KMS-11 (cell line): ENCODE measurements at regions not wholly inside any gene's neighbourhood (a gene's known extent, or its start where the extent isn't known, plus 50 kb on each side); places are given as distances from the start of the nearest gene placed in this dataset.

ENCODE experiments used
- H2AFZ ChIP-seq: fragments of 200-600 bp; sonication (generic); 2 replicates; pipeline ENCODE4 v1.6.1; 2016; ENCODE audit warnings: antibody characterized with exemption, mixed run types, low read depth
- H3K27ac ChIP-seq: fragments of 200-600 bp; sonication (generic); 2 replicates; pipeline ENCODE4 v1.6.1; 2016; ENCODE audit warnings: mild to moderate bottlenecking, mixed run types
- H3K27me3 ChIP-seq: fragments of 200-600 bp; sonication (generic); 2 replicates; pipeline ENCODE4 v1.6.1; 2017; ENCODE audit warnings: mild to moderate bottlenecking, low read depth, mixed run types, moderate library complexity; ENCODE audit not compliant: insufficient read depth
- H3K36me3 ChIP-seq: fragments of 200-600 bp; sonication (generic); 2 replicates; pipeline ENCODE4 v1.6.1; 2017; ENCODE audit warnings: mild to moderate bottlenecking, mixed run types; ENCODE audit not compliant: insufficient read depth
- H3K4me1 ChIP-seq: fragments of 200-600 bp; sonication (generic); 2 replicates; pipeline ENCODE4 v1.6.1; 2016; ENCODE audit warnings: mild to moderate bottlenecking, low read depth, mixed run types; ENCODE audit not compliant: poor library complexity, severe bottlenecking
- H3K4me2 ChIP-seq: fragments of 200-600 bp; sonication (generic); 2 replicates; pipeline ENCODE4 v1.7.0; 2016; ENCODE audit warnings: mild to moderate bottlenecking, mixed run types
- H3K4me3 ChIP-seq: fragments of 200-600 bp; sonication (generic); IDR thresholded peaks from 2 replicates; pipeline ENCODE4 v1.6.1; 2017; ENCODE audit warnings: low read depth, low read length, mixed read lengths; ENCODE audit not compliant: insufficient read depth
- H3K79me2 ChIP-seq: fragments of 200-600 bp; sonication (generic); 2 replicates; pipeline ENCODE4 v1.6.1; 2016; ENCODE audit warnings: low read depth, mixed run types; ENCODE audit not compliant: insufficient read depth
- H3K9ac ChIP-seq: fragments of 200-600 bp; sonication (generic); 2 replicates; pipeline ENCODE4 v1.6.1; 2016; ENCODE audit warnings: mild to moderate bottlenecking, mixed run types
- H4K20me1 ChIP-seq: fragments of 200-600 bp; sonication (generic); 2 replicates; pipeline ENCODE4 v1.6.1; 2016; ENCODE audit warnings: mild to moderate bottlenecking, mixed run types; ENCODE audit not compliant: insufficient read depth
- TF ChIP-seq, protein P1 (sequence below): fragments of 200-600 bp; sonication (generic); conservative IDR thresholded peaks from 2 replicates; pipeline ENCODE4 v1.6.1; 2017; ENCODE audit warnings: low read depth, mild to moderate bottlenecking, antibody characterized with exemption, low read length, moderate library complexity, mixed read lengths

DNA sequence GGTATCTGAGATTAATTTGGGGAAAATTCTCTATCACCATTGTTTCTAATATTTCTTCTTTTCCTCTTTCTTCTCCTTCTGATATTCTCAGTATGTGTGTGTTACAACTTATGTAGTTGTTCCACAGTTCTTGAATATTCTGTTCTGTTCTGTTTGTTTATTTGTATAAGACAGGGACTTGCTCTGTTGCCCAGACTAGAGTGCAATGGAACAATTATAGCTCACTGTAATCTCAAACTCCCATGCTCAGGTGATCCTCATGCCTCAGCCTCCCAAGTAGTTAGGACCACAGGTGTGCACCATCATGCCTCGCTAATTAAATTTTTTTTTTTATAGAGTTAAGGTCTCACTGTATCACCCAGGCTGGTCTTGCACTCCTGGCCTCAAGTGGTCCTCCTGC, 145.8 kb upstream of the TUT7 start:
- H3K27me3 ChIP-seq, result no peaks in the 10 kb centered on the region
- no peak overlapping the region for H3K4me2 ChIP-seq
- no peak overlapping the region for H3K27ac ChIP-seq
- no peak overlapping the region for H3K9ac ChIP-seq
- H3K36me3 ChIP-seq, result no peaks in the 10 kb centered on the region
- TF ChIP-seq, protein P1, sequence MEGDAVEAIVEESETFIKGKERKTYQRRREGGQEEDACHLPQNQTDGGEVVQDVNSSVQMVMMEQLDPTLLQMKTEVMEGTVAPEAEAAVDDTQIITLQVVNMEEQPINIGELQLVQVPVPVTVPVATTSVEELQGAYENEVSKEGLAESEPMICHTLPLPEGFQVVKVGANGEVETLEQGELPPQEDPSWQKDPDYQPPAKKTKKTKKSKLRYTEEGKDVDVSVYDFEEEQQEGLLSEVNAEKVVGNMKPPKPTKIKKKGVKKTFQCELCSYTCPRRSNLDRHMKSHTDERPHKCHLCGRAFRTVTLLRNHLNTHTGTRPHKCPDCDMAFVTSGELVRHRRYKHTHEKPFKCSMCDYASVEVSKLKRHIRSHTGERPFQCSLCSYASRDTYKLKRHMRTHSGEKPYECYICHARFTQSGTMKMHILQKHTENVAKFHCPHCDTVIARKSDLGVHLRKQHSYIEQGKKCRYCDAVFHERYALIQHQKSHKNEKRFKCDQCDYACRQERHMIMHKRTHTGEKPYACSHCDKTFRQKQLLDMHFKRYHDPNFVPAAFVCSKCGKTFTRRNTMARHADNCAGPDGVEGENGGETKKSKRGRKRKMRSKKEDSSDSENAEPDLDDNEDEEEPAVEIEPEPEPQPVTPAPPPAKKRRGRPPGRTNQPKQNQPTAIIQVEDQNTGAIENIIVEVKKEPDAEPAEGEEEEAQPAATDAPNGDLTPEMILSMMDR, result no peak
- no peak overlapping the region for H3K4me3 ChIP-seq
- no peaks in the 10 kb centered on the region for H4K20me1 ChIP-seq
- no peak overlapping the region for H2AFZ ChIP-seq
- no peaks in the 10 kb centered on the region for H3K79me2 ChIP-seq
- no peaks in the 10 kb centered on the region for H3K4me1 ChIP-seq

DNA sequence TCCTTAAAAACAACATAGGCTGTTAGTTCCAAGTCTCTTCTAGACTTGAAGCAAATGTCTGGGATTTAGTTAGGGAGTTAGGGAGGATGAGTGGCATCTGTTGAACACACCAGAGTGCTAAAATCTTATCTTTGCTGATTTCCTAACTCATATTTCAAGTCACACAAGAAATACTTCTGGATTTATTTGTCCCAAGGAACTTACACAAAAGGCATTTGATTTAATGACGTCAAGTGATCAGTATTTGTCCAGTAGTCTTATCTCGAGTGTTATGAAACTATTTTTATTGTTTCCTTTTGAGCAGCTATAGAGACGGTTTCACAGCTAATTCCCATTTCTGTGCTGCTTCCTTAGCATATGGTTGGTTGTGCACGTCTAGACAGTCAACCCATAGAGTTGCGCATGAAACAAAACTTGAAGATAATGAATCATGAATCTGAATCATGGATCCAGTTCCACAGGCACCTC, 140.5 kb upstream of the TUT7 start:
- Histone ChIP-seq H3K27ac (no peak overlapping the region), H3K4me2 (no peak overlapping the region), H3K79me2 (no peaks in the 10 kb centered on the region), H3K9ac (no peak overlapping the region), H3K27me3 (no peaks in the 10 kb centered on the region), H3K4me3 (no peak overlapping the region), H2AFZ (no peak overlapping the region), H3K4me1 (no peaks in the 10 kb centered on the region), H3K36me3 (no peaks in the 10 kb centered on the region), H4K20me1 (no peaks in the 10 kb centered on the region)
- TF ChIP-seq, protein P1, result no peak

DNA sequence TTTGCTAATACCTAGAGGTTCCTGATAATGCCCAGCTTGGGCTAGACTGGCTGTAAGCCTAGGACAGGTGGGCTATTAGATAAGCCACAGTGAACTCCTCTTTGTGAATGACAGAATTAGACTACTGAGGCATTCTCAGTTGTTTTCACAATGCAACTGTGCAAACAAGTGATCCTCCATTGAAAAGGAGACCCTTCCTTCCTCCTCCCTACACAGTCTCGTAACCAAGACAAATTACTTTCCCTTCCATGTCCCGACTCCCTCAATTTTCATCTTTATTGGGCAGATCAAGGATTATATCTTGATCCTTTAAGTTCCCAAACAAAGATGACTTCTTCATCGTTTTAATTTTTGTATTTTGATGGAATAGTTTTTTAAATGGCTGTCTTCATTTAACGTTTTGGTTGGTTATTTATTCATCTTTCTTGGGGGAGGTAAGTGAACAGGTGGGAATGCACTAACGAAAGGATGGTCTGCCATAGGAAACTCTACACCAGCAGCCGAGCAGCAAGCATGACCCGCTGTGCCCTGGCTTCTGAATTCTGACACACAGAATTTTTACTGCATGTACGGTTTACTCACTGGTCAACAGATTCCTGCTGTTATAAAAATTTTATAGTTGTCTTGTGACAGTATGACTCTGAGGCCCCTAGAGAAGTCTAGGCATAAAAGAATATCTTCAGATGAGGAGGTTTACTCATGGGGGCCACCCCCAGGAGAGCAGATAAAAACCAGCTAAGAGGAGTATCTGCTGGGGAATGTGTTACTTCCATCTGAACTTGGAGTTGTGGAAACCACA, 137.5 kb upstream of the TUT7 start:
- TF ChIP-seq, protein P1, result no peak
- no peaks in the 10 kb centered on the region for H3K27me3 ChIP-seq

DNA sequence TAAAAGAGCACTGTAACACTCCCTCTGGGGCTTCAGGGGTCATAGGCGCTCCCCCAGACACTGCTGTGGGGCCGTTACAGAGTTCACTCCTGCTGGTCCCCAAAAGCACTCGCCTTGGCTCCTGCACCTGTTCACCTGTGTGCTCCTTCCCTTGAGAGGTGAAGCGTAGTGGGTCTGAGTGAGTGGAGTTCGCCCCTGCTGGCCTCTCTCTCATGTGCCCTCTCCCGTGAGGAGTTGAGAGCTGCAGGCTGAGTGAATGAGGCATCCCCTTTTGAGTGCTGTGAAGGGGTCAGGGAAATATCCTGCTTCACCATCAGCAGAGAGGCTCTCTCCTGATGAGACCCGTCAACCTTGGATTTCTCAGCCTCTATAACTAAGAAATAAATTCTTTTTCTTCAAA, 134.6 kb upstream of the TUT7 start:
- no peak overlapping the region for H3K27ac ChIP-seq
- no peaks in the 10 kb centered on the region for H3K79me2 ChIP-seq
- H4K20me1 ChIP-seq, result no peaks in the 10 kb centered on the region
- no peak overlapping the region for H3K9ac ChIP-seq
- no peaks in the 10 kb centered on the region for H3K36me3 ChIP-seq
- no peaks in the 10 kb centered on the region for H3K27me3 ChIP-seq
- H3K4me3 ChIP-seq, result no peak overlapping the region
- no peak overlapping the region for H2AFZ ChIP-seq
- no peak overlapping the region for H3K4me2 ChIP-seq
- H3K4me1 ChIP-seq, result no peaks in the 10 kb centered on the region
- TF ChIP-seq, protein P1, result no peak

More for the DNA sequence above, 137.5 kb upstream of the TUT7 start:
- Histone ChIP-seq H3K4me1 (no peaks in the 10 kb centered on the region), H3K36me3 (no peaks in the 10 kb centered on the region), H3K79me2 (no peaks in the 10 kb centered on the region), H3K27ac (no peak overlapping the region), H3K4me3 (no peak overlapping the region), H4K20me1 (no peaks in the 10 kb centered on the region), H3K4me2 (no peak overlapping the region), H2AFZ (no peak overlapping the region), H3K9ac (no peak overlapping the region)
